Calu3 (cell line): ENCODE measurements at regions not wholly inside any gene's neighbourhood (a gene's known extent, or its start where the extent isn't known, plus 50 kb on each side); places are given as distances from the start of the nearest gene placed in this dataset.

Experiments
- BruUV-seq: library from RNA; stranded (reverse); fragments of 400-500 nt; replicated peaks from 2 replicates; lab custom pipeline; 2021; lab: Mats Ljungman, UMichigan
- CTCF ChIA-PET: fragments of 300-600 bp; sonication (Branson Sonifier 250); formaldehyde crosslinking; loops from one replicate; lab custom pipeline; 2022; ENCODE audit warnings: antibody characterized with exemption; lab: Charles Lee
- DNase-seq: peaks from one replicate; pipeline ENCODE4 v3.0.0; 2022
- H3K27ac Mint-ChIP-seq: one replicate; pipeline ENCODE4 v1.8.0; 2022; ENCODE audit warnings: mixed read lengths; ENCODE audit not compliant: unreplicated experiment
- H3K27me3 Mint-ChIP-seq: one replicate; pipeline ENCODE4 v1.8.0; 2022; ENCODE audit warnings: mixed read lengths; ENCODE audit not compliant: unreplicated experiment
- H3K36me3 Mint-ChIP-seq: one replicate; pipeline ENCODE4 v1.8.0; 2022; ENCODE audit warnings: mild to moderate bottlenecking, moderate library complexity, mixed read lengths; ENCODE audit not compliant: insufficient read depth, unreplicated experiment
- H3K4me1 Mint-ChIP-seq: one replicate; pipeline ENCODE4 v1.8.0; 2022; ENCODE audit warnings: mild to moderate bottlenecking, low read depth, mixed read lengths; ENCODE audit not compliant: unreplicated experiment
- H3K4me3 Mint-ChIP-seq: one replicate; pipeline ENCODE4 v1.8.0; 2022; ENCODE audit warnings: mild to moderate bottlenecking, low read depth, moderate library complexity, mixed read lengths; ENCODE audit not compliant: unreplicated experiment
- H3K9me3 Mint-ChIP-seq: one replicate; pipeline ENCODE4 v1.8.0; 2022; ENCODE audit warnings: low read depth, mixed read lengths; ENCODE audit not compliant: unreplicated experiment
- CTCF ChIP-seq: fragments of 200-600 bp; IDR thresholded peaks from one replicate; pipeline ENCODE4 v1.8.0; 2022; ENCODE audit warnings: antibody characterized with exemption; ENCODE audit not compliant: unreplicated experiment
- intact Hi-C: fragments of 100-400 bp; cut with micrococcal nuclease; formaldehyde crosslinking; loops from one replicate; pipeline ENCODE4 v1.10.0; 2022; ENCODE audit not compliant: unreplicated experiment

GRCh38 chr5:88957013-88957412, 74.0 kb upstream of the MEF2C start:
- peaks cover 2% of the 10 kb centered on the region for H3K9me3 Mint-ChIP-seq
- intact Hi-C loops = no loop called here
- H3K27ac Mint-ChIP-seq = no peak overlapping the region
- CTCF ChIA-PET = no interaction called here
- no peaks in the 10 kb centered on the region for H3K36me3 Mint-ChIP-seq
- DNase-seq = no peak
- H3K4me3 Mint-ChIP-seq = no peak overlapping the region
- no peak for TF ChIP-seq CTCF
- H3K27me3 Mint-ChIP-seq = no peaks in the 10 kb centered on the region
- no peaks in the 10 kb centered on the region for H3K4me1 Mint-ChIP-seq
- no TSS peak for BruUV-seq

GRCh38 chr5:88956416-88956815, 73.4 kb upstream of the MEF2C start:
- Mint-ChIP-seq H3K4me3 (no peak overlapping the region), H3K9me3 (peaks cover 2% of the 10 kb centered on the region), H3K36me3 (no peaks in the 10 kb centered on the region), H3K27me3 (no peaks in the 10 kb centered on the region), H3K4me1 (no peaks in the 10 kb centered on the region), H3K27ac (no peak overlapping the region)
- CTCF ChIA-PET = no interaction called here
- intact Hi-C loops = no loop called here
- no peak for TF ChIP-seq CTCF
- DNase-seq = no peak
- no TSS peak for BruUV-seq

- Mint-ChIP-seq H3K4me1 (no peaks in the 10 kb centered on the region), H3K27me3 (no peaks in the 10 kb centered on the region), H3K27ac (no peak overlapping the region), H3K9me3 (no peaks in the 10 kb centered on the region), H3K4me3 (no peak overlapping the region), H3K36me3 (no peaks in the 10 kb centered on the region)
- intact Hi-C loops = no loop called here
- no TSS peak for BruUV-seq
- no peak for DNase-seq
- CTCF ChIA-PET = no interaction called here
- no peak for TF ChIP-seq CTCF
Measured at GRCh38 chr5:88955403-88955802, 72.4 kb upstream of the MEF2C start.

- CTCF ChIA-PET = no interaction called here
- no peak for TF ChIP-seq CTCF
- no peaks in the 10 kb centered on the region for H3K9me3 Mint-ChIP-seq
Measured at GRCh38 chr5:88954511-88954910, 71.5 kb upstream of the MEF2C start.

More at GRCh38 chr5:88954511-88954910, 71.5 kb upstream of the MEF2C start:
- DNase-seq = no peak
- Mint-ChIP-seq H3K27me3 (no peaks in the 10 kb centered on the region), H3K36me3 (no peaks in the 10 kb centered on the region), H3K4me3 (no peak overlapping the region), H3K27ac (no peak overlapping the region), H3K4me1 (no peaks in the 10 kb centered on the region)
- BruUV-seq = no TSS peak
- intact Hi-C loops = no loop called here
